ENCODE measurements at regions not wholly inside any gene's neighbourhood (a gene's known extent, or its start where the extent isn't known, plus 50 kb on each side); places are given as distances from the start of the nearest gene placed in this dataset.
"Not testable (repeated sequence)": the region's sequence is repeated elsewhere in the genome, so short reads cannot be mapped to it uniquely, and the experiment has no call there.

- no peak overlapping the region for H3K4me3 ChIP-seq (ENCODE audit: extremely low read depth, insufficient read depth, low read length, poor library complexity, severe bottlenecking)
These were observed 201.6 kb upstream of the NANOGP8 start for GRCh38 chr15:35286721-35287120.

DNA sequence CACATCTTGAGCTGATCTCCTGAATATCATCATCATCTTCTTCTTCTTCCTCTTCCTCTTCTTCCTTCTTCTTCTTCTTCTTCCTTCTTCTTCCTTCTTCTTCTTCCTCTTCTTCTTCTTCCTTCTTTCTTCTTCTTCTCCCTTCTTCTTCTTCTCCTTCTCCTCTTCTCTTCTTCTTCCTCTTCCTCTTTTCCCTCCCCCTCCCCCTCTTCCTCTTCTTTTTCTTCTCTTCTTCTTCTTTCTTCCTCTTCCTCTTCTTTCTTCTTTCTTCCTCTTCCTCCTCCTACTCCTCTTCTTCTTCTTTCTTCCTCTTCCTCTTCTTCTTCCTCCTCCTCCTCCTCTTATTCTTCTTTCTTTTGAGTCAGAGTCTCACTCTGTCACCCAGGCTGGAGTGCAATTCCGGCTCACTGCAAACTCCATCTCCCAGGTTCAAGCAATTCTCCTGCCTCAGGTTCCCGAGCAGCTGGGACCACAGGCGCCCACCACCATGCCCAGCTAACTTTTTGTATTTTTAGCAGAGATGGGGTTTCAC, 197.9 kb upstream of the NANOGP8 start:
- Histone ChIP-seq H3K4me1 (ENCODE audit: control insufficient read depth, insufficient read depth, low read length, poor library complexity, severe bottlenecking) (no peaks in the 10 kb centered on the region), H3K4me3 (ENCODE audit: extremely low read depth, insufficient read depth, low read length, poor library complexity, severe bottlenecking) (no peak overlapping the region), H3K9me3 (ENCODE audit: control insufficient read depth, low read length) (peaks cover 3% of the 10 kb centered on the region), H3K27ac (ENCODE audit: low read depth, low read length, severe bottlenecking) (no peak overlapping the region), H3K36me3 (ENCODE audit: control insufficient read depth, insufficient read depth, low read length) (no peaks in the 10 kb centered on the region)
- WGBS, 2 experiments (ENCODE audit: insufficient coverage in 2 of 2) = 70% methylated on average over 3 of the region's 3 CpGs; no CpG with 5 or more reads in 1 of the 2 experiments

More at GRCh38 chr15:35286721-35287120, 201.6 kb upstream of the NANOGP8 start:
- Histone ChIP-seq H3K27ac (ENCODE audit: low read depth, low read length, severe bottlenecking) (no peak overlapping the region), H3K9me3 (ENCODE audit: control insufficient read depth, low read length) (no peaks in the 10 kb centered on the region), H3K4me1 (ENCODE audit: control insufficient read depth, insufficient read depth, low read length, poor library complexity, severe bottlenecking) (no peaks in the 10 kb centered on the region), H3K36me3 (ENCODE audit: control insufficient read depth, insufficient read depth, low read length) (no peaks in the 10 kb centered on the region)
- no CpG with 5 or more reads among the region's 2 CpGs for WGBS, 2 experiments (ENCODE audit: insufficient coverage in 2 of 2)

DNA sequence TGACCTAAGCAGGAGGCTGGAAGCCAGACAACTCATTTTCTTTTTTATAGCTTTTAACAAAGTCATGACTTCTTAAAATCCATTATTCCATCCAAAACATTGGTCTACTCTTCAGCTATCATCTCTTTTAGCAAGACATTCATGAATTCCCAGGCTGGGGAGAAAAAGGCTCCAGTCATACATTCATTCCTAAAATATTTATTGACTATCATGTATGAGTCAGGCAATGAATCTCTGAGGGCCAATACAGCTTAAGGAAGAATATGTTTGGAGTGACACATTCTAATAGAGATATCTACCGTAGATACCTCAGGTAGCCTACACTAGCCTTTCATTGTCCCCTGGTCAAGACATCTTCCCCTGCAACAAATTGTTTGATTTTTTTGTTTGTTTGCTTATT, 196.4 kb upstream of the NANOGP8 start:
- Histone ChIP-seq H3K9me3 (ENCODE audit: control insufficient read depth, low read length) (peaks cover 11% of the 10 kb centered on the region), H3K4me3 (ENCODE audit: extremely low read depth, insufficient read depth, low read length, poor library complexity, severe bottlenecking) (no peak overlapping the region), H3K27ac (ENCODE audit: low read depth, low read length, severe bottlenecking) (no peak overlapping the region), H3K36me3 (ENCODE audit: control insufficient read depth, insufficient read depth, low read length) (no peaks in the 10 kb centered on the region), H3K4me1 (ENCODE audit: control insufficient read depth, insufficient read depth, low read length, poor library complexity, severe bottlenecking) (no peaks in the 10 kb centered on the region)
- WGBS, 2 experiments (ENCODE audit: insufficient coverage in 2 of 2) = no CpG with 5 or more reads among the region's 1 CpG

- H3K9me3 ChIP-seq (ENCODE audit: control insufficient read depth, low read length) = peaks cover 11% of the 10 kb centered on the region
- no CpG with 5 or more reads among the region's 1 CpG for WGBS, 2 experiments (ENCODE audit: insufficient coverage in 2 of 2)
- H3K4me3 ChIP-seq (ENCODE audit: extremely low read depth, insufficient read depth, low read length, poor library complexity, severe bottlenecking) = no peak overlapping the region
- no peaks in the 10 kb centered on the region for H3K4me1 ChIP-seq (ENCODE audit: control insufficient read depth, insufficient read depth, low read length, poor library complexity, severe bottlenecking)
- no peak overlapping the region for H3K27ac ChIP-seq (ENCODE audit: low read depth, low read length, severe bottlenecking)
- H3K36me3 ChIP-seq (ENCODE audit: control insufficient read depth, insufficient read depth, low read length) = no peaks in the 10 kb centered on the region
These were observed 194.7 kb upstream of the NANOGP8 start for GRCh38 chr15:35279811-35280210.

DNA sequence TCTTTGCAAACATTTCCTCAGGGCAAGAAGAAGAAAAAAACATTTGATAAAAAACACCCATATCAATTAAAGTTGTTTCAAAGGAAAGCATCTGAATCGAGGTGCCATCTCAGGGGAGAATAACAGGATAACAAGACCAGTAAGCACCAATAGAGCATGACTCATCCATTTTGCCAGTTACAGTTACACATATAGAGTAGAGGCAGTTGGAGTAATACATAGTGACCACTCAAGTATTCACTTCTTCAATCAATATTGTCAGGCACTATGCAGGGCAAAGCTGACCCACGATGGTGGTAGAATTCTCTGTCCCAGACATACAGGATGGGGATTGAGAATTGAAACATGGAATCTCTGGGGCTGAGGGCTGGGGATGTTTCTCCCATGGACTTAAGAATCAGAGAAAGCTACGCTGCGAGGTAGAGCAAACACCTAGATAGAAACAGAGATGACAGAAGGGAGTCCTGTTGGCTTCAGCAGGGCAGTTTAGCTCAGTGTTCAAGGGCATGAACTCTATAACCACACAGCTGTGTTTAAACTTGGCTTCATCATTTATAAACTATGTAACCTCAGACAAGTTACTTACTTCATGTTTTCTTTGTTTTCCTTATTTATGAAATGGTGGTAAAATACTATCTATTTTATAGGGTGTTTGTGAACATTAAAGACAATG, 186.4 kb upstream of the NANOGP8 start:
- no peak overlapping the region for H3K4me3 ChIP-seq (ENCODE audit: extremely low read depth, insufficient read depth, low read length, poor library complexity, severe bottlenecking)
- no peak overlapping the region for H3K27ac ChIP-seq (ENCODE audit: low read depth, low read length, severe bottlenecking)
- no peaks in the 10 kb centered on the region for H3K9me3 ChIP-seq (ENCODE audit: control insufficient read depth, low read length)
- no peaks in the 10 kb centered on the region for H3K36me3 ChIP-seq (ENCODE audit: control insufficient read depth, insufficient read depth, low read length)
- WGBS, 2 experiments (ENCODE audit: insufficient coverage in 2 of 2) = 92% methylated on average over 2 of the region's 4 CpGs; no CpG with 5 or more reads in 1 of the 2 experiments
- H3K4me1 ChIP-seq (ENCODE audit: control insufficient read depth, insufficient read depth, low read length, poor library complexity, severe bottlenecking) = no peaks in the 10 kb centered on the region

DNA sequence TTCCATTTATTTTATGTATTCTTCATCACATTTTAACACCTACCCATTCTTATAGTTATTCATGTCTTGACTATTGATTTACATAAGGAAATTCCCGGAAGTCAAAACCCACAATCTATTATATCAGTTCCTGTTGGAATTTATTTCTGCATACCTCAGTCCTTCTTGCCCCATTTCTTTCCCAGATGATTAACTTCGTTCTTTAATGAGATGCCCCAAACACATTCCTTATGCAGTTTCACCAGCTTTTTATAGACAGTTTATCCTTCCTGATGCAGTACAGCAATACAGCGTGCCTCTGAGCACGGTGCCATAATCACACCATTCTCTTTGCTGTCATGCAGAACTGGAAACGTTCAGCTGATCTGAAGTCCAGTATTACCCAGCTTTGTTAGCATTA, 175.8 kb upstream of the NANOGP8 start:
- 90 to 92% methylated on average over 3 to 4 of the region's 5 CpGs for WGBS, 2 experiments (ENCODE audit: insufficient coverage in 2 of 2)
- no peak overlapping the region for H3K27ac ChIP-seq (ENCODE audit: low read depth, low read length, severe bottlenecking)
- no peak overlapping the region for H3K4me3 ChIP-seq (ENCODE audit: extremely low read depth, insufficient read depth, low read length, poor library complexity, severe bottlenecking)

DNA sequence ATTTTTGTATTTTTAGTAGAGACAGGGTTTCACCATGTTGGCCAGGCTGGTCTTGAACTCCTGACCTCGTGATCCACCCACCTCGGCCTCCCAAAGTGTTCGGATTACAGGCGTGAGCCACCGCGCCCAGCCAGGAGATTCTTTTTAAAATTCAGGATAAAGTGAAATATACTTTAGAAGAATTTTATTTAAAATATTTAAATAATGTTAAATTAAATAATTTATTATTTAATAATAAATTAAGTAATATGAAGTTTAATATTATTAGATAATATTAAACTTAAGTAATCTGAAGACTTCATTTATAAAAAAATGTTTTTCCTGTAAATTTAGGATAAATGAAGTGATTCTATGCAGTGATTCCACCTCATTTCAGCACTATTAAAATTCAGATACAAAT, 175.2 kb upstream of the NANOGP8 start:
- H3K9me3 ChIP-seq (ENCODE audit: control insufficient read depth, low read length); H3K27ac ChIP-seq (ENCODE audit: low read depth, low read length, severe bottlenecking): not testable (repeated sequence)
- 89% methylated on average over 3 of the region's 6 CpGs; no CpG with 5 or more reads in 1 of the 2 experiments for WGBS, 2 experiments (ENCODE audit: insufficient coverage in 2 of 2)

More for the DNA sequence above, 175.8 kb upstream of the NANOGP8 start:
- no peaks in the 10 kb centered on the region for H3K9me3 ChIP-seq (ENCODE audit: control insufficient read depth, low read length)
- no peaks in the 10 kb centered on the region for H3K4me1 ChIP-seq (ENCODE audit: control insufficient read depth, insufficient read depth, low read length, poor library complexity, severe bottlenecking)
- no peaks in the 10 kb centered on the region for H3K36me3 ChIP-seq (ENCODE audit: control insufficient read depth, insufficient read depth, low read length)

DNA sequence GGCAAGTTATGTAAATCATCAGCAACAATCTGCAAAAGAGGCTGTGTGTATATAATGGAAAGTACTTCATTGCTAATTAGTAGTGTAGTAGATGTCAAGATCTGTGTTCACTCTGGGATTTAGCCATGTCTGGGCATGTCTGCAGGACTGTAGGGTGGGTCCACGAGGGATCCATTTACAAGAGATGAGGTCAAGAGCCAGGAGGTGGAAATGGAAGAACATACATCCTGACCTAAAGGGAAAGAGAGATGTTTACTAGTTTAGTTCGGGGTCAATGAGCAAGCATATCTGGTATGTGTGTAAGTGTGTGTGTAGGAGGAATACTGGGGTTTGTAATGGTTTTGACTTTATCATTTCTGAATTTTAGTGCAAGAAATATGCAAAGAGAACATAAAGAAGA, 171.5 kb upstream of the NANOGP8 start:
- no peak overlapping the region for H3K4me3 ChIP-seq (ENCODE audit: extremely low read depth, insufficient read depth, low read length, poor library complexity, severe bottlenecking)
- no peaks in the 10 kb centered on the region for H3K9me3 ChIP-seq (ENCODE audit: control insufficient read depth, low read length)
- H3K4me1 ChIP-seq (ENCODE audit: control insufficient read depth, insufficient read depth, low read length, poor library complexity, severe bottlenecking) = no peaks in the 10 kb centered on the region
- 84 to 96% methylated on average over 2 of the region's 2 CpGs for WGBS, 2 experiments (ENCODE audit: insufficient coverage in 2 of 2)
- no peak overlapping the region for H3K27ac ChIP-seq (ENCODE audit: low read depth, low read length, severe bottlenecking)
- no peaks in the 10 kb centered on the region for H3K36me3 ChIP-seq (ENCODE audit: control insufficient read depth, insufficient read depth, low read length)

More for the DNA sequence above, 175.2 kb upstream of the NANOGP8 start:
- H3K36me3 ChIP-seq (ENCODE audit: control insufficient read depth, insufficient read depth, low read length); H3K4me1 ChIP-seq (ENCODE audit: control insufficient read depth, insufficient read depth, low read length, poor library complexity, severe bottlenecking); H3K4me3 ChIP-seq (ENCODE audit: extremely low read depth, insufficient read depth, low read length, poor library complexity, severe bottlenecking): not testable (repeated sequence)

- Histone ChIP-seq H3K4me1 (ENCODE audit: control insufficient read depth, insufficient read depth, low read length, poor library complexity, severe bottlenecking) (no peaks in the 10 kb centered on the region), H3K9me3 (ENCODE audit: control insufficient read depth, low read length) (no peaks in the 10 kb centered on the region), H3K27ac (ENCODE audit: low read depth, low read length, severe bottlenecking) (no peak overlapping the region), H3K4me3 (ENCODE audit: extremely low read depth, insufficient read depth, low read length, poor library complexity, severe bottlenecking) (no peak overlapping the region), H3K36me3 (ENCODE audit: control insufficient read depth, insufficient read depth, low read length) (no peaks in the 10 kb centered on the region)
- 0% methylated on average over 1 of the region's 2 CpGs; no CpG with 5 or more reads in 1 of the 2 experiments for WGBS, 2 experiments (ENCODE audit: insufficient coverage in 2 of 2)
These were observed 171.0 kb upstream of the NANOGP8 start for GRCh38 chr15:35256141-35256540.

DNA sequence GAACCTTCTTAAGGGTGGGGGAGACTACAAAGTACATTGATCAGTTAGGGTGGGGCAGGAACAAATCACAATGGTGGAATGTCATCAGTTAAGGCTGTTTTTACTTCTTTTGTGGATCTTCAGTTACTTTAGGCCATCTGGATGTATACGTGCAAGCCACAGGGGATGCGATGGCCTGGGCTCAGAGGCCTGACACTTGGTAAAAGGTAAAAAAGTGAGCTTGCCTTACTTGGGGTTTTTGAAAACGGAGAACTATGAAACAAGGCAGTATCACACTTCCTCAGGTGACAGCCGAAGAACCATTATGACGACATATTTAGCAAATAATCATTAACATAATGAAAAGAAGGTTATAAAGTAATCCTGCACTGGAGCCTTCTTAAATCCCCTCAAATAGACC, 169.8 kb upstream of the NANOGP8 start:
- H3K4me1 ChIP-seq (ENCODE audit: control insufficient read depth, insufficient read depth, low read length, poor library complexity, severe bottlenecking); H3K36me3 ChIP-seq (ENCODE audit: control insufficient read depth, insufficient read depth, low read length); H3K4me3 ChIP-seq (ENCODE audit: extremely low read depth, insufficient read depth, low read length, poor library complexity, severe bottlenecking); H3K9me3 ChIP-seq (ENCODE audit: control insufficient read depth, low read length); H3K27ac ChIP-seq (ENCODE audit: low read depth, low read length, severe bottlenecking): not testable (repeated sequence)
- 80% methylated on average over 1 of the region's 5 CpGs; no CpG with 5 or more reads in 1 of the 2 experiments for WGBS, 2 experiments (ENCODE audit: insufficient coverage in 2 of 2)

GRCh38 chr15:35254062-35254461, 169.0 kb upstream of the NANOGP8 start:
- H3K4me1 ChIP-seq (ENCODE audit: control insufficient read depth, insufficient read depth, low read length, poor library complexity, severe bottlenecking) = no peaks in the 10 kb centered on the region
- H3K9me3 ChIP-seq (ENCODE audit: control insufficient read depth, low read length) = no peaks in the 10 kb centered on the region
- no peaks in the 10 kb centered on the region for H3K36me3 ChIP-seq (ENCODE audit: control insufficient read depth, insufficient read depth, low read length)
- H3K27ac ChIP-seq (ENCODE audit: low read depth, low read length, severe bottlenecking) = no peak overlapping the region
- H3K4me3 ChIP-seq (ENCODE audit: extremely low read depth, insufficient read depth, low read length, poor library complexity, severe bottlenecking) = no peak overlapping the region
- no CpG with 5 or more reads among the region's 1 CpG for WGBS, 2 experiments (ENCODE audit: insufficient coverage in 2 of 2)

All from mesodermal cell (in vitro differentiated cells).